AG08395 (cell line): ENCODE measurements at regions not wholly inside any gene's neighbourhood (a gene's known extent, or its start where the extent isn't known, plus 50 kb on each side); places are given as distances from the start of the nearest gene placed in this dataset.
"Not testable (repeated sequence)": the region's sequence is repeated elsewhere in the genome, so short reads cannot be mapped to it uniquely, and the experiment has no call there.

Experiments
- DNase-seq: peaks from one replicate; pipeline ENCODE4 v3.0.0; 2012; ENCODE audit warnings: mixed read lengths, low spot score

DNA sequence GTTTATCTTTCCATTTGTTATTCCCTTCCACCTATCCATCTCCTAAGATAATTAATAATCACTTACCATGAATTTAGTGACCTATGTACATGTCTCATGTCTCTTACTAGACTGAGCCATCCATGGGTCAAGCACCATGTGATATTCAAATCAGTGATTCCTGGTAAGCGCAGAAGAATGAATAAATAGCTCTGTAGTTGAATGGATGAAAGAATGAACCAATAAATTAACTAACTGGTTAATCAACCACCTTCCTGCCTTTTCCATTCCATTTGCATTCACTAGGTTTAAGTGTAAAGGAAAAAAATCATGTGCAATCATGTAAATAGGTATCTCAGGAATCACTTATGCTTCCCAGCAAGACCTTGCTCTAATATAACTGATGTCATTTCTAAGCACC is 779.5 kb downstream of the NTRK3 start:
- DNase-seq: no peak

DNA sequence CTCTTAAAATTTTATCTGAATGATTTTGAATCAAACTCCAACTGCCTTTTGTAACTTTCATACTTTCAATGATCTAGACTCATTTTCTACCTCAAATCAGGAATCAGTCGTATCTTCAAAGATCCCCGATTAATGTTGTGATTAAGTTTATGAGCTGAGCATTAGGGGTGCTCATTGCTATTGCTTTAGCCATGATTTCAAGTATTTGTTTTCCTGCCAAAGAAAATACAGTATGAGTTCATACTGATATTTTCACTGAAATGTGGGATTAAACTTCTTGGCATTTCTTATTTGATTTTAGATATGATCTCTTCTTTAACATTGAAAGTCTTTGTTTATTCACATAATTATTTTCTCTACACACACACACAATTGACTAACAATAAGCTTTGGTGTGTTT is 785.6 kb downstream of the NTRK3 start:
- no peak for DNase-seq

DNA sequence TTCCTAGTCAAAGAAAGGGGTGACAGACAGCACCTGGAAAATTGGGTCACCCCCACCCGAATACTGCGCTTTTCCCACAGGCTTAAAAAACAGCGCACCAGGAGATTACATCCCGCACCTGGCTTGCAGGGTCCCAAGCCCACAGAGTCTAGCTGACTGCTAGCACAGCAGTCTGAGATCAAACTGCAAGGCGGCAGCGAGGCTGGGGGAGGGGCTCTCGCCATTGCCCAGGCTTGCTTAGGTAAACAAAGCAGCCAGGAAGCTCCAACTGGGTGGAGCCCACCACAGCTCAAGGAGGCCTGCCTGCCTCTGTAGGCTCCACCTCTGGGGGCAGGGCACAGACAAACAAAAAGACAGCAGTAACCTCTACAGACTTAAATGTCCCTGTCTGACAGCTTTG is 792.6 kb downstream of the NTRK3 start:
- not testable (repeated sequence) for DNase-seq

DNA sequence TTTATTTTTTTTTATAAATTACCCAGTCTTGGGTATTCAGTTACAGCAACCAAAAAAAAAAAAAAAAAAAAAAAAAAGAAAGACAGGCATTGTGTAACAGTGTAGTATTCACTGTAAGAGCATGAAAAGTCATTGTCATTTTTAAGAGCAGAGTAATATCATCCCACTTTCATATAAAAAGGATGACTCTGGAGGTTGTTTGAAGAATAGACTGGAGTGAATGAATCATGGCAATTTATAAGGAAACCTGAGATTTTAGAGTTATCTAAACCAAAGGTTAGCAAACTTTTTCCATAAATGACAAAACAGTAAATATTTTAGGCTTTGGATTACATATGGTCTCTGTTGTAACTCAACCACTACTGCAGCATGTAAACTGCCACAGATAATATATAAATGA is 794.9 kb downstream of the NTRK3 start:
- no peak for DNase-seq

DNA sequence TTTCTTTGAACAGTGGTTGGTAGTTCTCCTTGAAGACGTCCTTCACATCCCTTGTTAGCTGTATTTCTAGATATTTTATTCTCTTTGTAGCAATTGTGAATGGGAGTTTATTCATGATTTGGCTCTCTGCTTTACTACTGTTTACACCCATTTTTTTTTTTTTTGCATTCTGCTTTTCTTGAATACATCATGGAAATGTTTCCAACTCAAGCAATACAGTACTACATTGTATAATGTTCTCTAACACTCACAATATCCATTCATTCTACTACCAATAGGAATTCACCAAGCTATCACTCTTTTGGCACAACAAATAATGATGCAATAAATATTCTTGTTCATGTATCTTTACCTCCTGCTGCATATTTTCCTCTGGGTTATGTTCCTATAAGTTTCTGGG is 801.7 kb downstream of the NTRK3 start:
- no peak for DNase-seq

DNA sequence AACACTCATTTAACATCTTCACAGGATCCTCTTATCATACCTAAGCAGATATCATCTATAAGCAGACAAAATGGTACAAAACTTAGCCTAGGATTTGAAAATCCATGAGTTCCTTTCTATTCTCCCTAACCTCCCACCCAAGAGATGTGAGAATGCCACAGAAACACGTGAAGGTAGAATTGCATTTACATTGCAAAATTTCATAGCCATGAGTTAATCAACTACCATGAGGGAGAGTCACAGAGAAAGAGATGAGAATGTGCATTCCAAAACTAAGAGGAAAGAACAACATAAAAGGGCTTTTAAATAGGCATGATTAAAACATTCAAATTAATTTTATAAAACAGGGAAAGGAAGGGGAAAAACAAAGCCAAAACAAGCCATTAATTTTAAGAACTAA is 806.2 kb downstream of the NTRK3 start:
- DNase-seq: no peak

DNA sequence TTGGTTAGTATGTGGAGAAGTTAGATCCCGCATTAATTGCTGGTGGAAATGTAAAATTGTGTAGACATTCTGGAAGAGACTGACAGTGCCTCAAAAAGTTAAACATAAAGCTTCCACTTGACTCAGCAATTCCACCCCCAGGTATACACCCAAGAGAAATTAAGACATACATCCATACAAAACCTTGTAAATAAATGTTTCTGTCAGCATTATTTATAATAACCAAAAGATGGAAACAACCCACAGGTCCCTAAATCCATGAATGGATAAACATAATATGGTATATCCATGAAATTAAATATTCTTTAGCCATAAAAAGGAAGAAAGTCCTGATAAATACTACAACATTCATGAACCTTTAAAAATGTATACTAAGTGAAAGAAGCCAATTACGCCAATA is 817.4 kb downstream of the NTRK3 start:
- DNase-seq: no peak

DNA sequence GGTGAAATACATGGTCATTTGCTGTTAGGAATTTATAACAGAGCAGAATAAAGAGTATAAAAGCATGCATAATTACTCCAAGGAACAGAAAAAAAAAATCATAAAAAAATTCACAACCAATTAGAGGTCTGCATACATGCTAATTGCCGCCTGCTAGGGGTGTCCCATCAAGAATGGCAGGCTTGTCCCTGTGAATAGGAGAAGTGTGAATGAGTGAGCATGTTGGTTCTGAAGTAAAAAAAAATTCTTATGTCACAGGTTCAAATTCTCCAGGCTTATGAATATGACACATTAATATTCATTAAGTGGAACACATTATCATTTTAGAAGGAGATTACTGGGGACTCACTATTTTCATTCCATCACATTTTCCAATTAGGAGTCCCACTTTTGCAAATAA is 822.7 kb downstream of the NTRK3 start:
- no peak for DNase-seq

DNA sequence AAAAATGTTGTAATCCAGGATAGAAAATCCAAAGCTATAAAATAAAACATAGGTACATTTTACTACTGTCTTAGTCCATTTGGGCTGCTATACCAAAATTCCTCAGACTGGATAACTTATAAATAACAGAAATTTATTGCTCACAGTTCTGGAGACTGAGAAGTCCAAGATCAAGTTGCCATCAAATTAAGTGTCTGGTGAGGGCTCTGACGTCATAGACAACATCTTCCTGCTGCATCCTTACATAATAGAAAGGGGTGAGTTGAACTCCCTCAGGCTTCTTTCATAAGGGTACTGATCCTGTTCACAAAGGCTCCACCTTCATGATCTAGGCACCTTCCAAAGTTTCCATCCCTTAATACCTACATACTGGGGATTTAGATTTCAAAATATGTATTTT is 826.8 kb downstream of the NTRK3 start:
- DNase-seq: no peak

DNA sequence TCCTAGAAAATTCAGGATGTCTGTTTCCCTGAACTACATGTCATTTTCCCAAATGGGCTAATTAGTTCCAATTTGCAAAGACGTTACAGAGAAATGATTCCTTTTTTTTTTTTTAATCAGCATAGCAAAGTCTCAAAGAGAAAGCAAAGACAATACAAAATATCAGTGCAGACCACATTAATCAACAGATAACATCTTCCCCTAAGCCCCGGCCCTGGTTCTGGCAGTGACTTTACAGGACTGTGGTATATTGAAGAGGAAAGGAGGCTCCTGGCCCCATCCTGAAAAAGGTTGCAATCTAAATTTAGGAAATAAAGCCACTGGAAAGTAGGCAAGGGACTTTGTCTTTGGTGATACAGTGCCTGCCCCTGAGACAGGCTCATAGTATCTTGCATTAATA is 836.5 kb downstream of the NTRK3 start:
- DNase-seq: no peak

DNA sequence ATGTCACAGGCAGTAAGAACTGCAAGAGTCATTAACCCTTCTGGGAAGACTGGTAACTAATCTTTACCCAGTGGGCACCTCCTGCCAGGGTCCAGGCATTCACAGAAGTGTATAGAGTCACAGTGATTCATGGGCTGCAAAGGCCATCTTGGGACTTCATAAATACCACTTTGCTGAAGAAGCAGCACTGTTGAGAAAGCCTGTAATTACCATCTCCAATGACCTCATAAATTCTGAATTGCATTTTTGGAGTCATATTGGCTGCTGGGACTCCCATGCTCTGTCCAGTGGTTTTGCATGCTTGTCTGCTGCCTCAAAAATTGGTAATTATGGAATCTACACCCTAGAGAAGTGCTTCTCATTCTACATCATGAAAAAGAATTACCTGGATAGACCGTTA is 837.2 kb downstream of the NTRK3 start:
- no peak for DNase-seq

DNA sequence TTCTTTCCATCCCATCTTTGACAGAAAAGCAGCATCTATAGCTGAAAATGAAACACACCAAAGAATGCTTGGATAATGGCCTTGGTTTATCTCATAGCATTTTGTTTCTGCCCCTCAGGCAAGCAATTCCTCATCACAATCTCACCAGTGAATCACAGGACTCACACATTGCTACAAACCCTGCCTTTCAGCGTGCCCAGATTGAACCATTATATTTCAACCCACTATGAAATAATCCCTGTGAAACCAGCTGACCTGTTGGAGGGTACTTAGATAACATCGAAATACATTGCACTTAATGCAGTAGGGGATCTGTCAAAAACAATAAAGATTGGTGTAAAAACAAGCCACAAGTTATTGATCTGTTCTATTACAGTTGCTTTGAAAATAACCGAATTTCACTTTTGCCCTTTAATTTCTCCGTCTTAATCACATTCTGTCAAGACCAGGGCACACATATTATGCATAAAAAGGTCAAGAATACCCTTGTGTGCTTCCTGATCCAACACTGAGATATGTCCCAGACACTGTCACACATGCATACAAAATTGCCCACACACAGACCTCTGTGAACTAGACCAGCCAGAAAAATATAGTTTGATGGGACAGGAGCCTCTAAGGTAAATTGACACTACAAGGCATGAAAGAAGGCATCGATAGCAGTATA is 839.8 kb downstream of the NTRK3 start:
- no peak for DNase-seq

DNA sequence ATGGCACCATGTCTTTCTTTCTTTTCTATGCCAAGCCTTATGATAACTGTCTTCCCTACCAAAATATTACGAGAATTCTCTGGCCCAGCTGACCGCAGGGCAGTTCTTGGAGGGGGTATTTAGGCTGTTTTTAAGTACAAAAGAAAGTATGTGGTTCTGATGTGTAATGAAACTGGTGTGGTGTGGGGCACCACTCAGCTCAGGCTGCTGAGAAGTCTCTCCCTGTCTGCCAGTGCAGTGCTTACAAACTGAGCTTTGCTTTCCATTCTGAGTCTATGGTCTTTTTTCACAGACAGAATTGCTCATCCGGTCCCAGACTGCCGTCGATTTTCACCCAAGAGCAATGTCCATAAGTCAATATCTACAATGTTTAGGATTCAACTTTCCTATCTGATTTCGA is 847.6 kb downstream of the NTRK3 start:
- DNase-seq: no peak

DNA sequence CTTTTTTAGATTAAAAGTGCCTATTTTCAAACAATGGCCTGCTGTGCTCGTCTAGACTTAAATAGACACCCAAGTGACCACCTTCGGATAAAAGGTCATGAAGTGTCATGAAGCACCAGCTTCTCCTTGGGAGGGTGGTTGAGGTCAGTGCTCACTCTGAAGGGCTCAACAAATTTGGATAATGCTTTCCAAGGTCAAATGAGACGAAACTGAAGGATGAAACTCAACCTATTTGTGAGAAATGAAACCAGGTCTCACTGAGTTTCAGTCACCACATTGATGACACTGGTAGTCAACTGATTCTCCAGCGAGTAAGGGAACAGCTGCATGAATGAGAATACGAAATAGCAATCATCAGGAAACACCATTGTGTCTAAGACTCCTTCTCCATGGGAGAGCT is 852.6 kb downstream of the NTRK3 start:
- DNase-seq: no peak

DNA sequence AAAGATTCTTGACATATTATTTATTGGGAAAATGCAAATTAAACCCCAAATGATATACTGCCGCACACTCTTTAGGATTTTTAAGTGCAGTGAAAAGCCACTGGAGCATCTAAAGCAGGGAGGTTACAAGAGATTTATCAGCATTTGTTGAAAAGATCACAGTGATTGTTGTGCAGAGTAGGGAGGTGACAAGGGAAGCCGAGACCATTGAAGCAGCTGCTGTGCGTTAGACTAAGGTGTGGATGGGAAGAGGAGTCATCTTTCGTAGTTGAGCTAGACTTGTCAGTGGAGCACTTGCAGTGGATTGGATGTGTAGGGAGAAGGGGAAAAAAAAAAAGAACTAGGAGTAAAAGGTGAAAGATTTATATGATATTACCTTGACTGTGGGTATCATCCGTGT is 854.6 kb downstream of the NTRK3 start:
- DNase-seq: no peak

DNA sequence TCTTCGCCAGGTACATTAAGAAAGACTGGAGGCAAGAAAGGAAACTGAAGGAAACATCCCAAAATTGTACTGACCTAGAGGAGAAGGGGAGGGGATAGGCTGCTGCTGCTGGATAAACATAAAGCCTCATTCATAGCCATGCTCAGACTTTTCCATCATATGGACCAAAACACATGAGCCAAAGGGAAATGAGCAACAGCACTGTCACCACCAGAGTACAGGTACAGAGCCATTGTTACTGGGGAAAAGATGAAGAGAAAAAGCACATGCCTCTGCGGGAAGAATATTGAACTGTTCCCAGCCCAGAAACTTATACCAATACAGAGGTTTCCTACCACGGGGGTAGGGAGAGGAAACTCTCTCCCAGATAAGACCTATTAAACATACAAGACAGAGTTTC is 861.9 kb downstream of the NTRK3 start:
- no peak for DNase-seq

DNA sequence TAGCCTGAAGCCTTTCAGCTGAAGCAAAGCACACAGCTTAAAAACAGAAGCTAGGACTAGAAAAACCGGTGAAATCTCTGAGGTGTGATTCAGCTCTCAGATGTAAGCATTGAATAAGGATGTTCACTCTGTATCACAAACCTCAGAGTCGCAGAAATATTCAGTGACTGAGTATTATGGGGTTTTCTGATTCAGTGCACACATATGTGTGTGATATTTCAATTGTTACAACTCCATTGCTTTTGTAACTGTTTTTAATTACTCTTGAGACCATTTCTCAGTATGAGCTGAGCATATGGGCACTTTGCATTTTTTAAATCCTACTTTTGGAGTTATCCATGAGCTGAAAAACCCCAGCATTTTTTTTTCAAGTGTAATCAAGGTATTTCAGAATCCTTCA is 868.8 kb downstream of the NTRK3 start:
- no peak for DNase-seq

DNA sequence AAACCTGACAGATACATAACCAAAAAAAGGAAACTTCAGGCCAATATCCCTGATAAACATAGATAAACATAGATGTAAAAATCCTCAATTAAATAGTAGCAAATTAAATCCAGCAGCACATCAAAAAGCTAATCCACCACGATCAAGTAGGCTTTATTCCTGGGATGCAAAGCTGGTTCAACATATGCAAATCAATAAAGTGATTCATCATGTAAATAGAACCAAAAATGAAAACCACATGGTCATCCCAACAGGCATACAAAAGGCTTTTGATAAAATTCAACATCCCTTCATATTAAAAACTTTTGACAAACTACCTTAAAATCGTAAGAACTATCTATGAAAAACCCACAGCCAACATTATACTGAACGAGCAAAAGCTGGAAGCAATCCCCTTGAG is 882.2 kb downstream of the NTRK3 start:
- no peak for DNase-seq

DNA sequence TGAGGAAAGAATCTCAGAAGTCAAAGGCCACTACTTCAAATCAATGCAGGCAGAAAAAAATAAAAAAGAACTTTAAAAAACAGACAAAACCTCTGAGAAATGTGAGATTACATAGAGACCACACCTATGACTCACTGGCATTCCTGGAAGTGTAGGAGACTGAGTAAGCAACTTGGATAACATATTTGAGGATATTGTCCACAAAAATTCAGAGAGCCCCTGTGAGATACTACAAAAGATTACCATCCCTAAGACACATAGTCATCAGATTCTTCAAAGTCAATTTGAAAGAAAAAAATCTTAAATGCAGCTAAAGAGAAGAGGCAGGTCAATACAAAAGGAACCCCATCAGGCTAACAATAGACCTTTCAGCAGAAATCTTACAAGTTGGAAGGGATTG is 887.3 kb downstream of the NTRK3 start:
- peak; percentile 74 for DNase-seq

DNA sequence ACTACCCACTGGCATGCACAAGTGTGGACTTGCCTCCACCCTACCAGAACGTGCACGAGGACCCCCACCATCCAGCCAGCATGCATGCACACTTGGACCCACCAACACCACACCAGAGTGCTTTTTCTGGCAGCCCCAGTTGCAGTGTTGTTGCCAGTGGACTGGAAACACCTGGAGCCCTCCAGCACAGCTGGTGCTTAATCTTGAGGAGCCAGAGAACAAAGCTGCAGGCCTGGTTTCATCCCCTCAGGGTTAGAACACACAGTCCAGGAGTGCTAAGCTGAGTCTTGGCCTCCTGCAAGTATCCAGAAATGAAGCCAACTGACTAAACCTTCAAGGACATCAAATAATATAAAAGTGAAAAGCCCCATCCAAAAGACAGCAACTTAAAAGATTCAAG is 888.0 kb downstream of the NTRK3 start:
- no peak for DNase-seq

DNA sequence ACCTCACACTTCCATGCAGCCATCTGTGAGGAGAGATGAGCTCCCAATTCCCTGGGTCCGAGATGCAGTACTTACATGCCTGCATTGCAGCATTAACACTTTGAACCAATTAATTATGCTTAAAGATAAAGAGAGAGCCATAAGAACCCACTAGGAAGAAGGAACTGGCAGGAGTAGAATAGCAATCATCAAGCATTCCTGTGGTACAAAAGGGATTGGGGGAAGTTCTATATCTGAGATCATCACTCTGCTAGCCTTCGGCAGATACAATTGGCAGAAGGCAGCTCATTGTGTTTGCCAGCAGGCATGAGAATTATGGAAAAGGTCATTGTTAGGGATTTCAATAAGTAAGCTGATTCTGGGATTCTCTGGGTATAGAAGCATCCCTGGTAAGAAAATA is 891.4 kb downstream of the NTRK3 start:
- peak; percentile 84 for DNase-seq

DNA sequence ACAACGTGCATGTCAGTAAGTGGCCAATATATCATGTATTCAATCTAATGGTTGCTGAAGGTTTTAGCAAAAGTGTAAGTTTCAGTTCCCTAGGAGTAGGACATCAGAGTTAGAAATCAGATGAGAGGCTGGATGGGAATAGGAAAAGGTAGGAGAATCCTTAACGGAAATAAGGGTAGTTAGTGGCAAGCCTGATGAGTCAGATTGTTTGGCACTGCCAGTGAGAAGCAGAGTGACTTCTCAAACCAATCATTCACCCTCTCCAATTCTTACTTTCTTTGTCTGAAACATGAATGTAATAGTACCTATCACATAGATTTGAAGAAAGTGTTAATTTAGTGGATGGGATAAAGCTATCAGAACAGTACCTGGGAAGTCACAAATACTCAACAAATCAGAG is 894.0 kb downstream of the NTRK3 start:
- no peak for DNase-seq

DNA sequence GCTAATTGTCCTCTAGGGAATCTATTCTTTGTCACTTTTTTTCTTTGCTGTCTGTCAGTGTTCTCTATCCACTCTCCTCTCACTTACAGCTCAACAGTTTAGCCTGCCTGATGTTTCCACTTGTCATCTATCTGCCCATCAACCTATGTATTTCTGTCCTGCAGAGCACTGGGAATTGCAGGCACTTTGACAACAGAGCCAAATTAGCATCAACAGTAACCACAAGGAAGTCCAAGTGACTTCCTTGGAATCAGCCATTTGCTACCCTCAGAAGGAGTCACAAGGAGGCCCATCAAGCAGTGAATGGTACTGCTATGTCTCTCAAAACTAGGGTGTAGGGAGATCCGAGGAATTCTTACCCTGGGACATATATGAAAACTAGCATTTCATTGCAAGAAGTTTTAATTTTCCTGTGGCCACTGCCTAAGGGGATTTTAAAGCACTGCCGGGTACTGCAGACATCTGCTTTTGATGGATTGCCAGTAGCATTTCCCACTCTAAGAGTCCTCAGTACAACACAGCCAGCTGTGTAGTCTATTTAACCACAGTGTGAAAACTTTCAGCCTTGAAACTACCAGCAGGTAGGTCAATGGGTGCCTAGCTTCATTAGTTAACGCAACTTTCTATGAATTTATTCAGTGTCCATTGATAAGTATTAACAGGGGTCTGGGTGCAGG is 898.8 kb downstream of the NTRK3 start:
- DNase-seq: no peak

DNA sequence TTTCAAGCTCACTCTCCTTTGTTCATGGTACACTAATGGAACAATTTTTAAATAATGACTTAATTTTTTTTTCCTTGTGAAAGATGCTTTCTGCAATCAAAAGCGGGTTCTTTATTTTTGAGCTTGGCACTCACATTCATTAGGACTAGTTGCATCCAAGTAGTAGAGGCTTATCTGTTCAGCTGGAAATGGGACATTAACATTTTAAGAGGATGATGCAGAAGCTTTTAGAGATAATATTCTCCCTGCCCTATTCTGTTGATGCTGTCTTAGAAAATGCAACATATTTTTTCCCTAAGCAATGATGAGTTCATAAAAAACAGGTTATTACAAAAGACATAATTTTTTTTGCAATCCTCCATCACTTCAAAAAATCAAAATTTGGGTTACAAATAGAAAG is 900.6 kb downstream of the NTRK3 start:
- no peak for DNase-seq
